ENCODE measurements at regions not wholly inside any gene's neighbourhood (a gene's known extent, or its start where the extent isn't known, plus 50 kb on each side); places are given as distances from the start of the nearest gene placed in this dataset.

DNA sequence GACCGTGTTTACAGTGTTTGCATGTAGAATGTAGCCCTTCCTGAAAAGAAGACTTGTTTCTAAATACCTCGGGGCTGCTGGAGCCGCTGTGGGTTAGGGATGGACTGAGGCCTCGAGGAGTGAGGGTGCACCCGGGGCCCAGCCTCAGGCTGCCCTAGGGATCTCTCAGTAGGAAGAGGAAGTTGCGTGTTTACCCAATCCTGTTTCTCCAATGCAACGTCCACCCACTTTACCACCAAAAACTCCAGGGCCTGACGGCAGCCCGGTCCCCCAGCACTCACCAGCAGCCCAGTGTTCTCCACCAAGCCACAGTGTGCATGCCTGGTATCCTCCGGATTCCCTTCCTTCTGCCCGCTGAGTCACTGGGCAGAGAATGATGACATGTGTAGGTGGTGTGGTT is 255.8 kb downstream of the GLI2 start:
- no CpG with 5 or more reads among the region's 11 CpGs for WGBS (ENCODE audit: insufficient coverage, insufficient read length)
- Histone ChIP-seq H3K36me3 (ENCODE audit: control insufficient read depth, insufficient read depth, low read length) (peaks cover 28% of the 10 kb centered on the region), H3K9me3 (ENCODE audit: control insufficient read depth, insufficient read depth, low read length) (no peaks in the 10 kb centered on the region), H3K4me3 (ENCODE audit: low read length) (no peak overlapping the region), H3K27ac (ENCODE audit: low read length) (no peak overlapping the region), H3K4me1 (ENCODE audit: control insufficient read depth, insufficient read depth, low read length) (no peaks in the 10 kb centered on the region), H3K27me3 (ENCODE audit: control insufficient read depth, insufficient read depth, low read length) (no peaks in the 10 kb centered on the region)
- DNase-seq (ENCODE audit: low read depth, low spot score): no peak

DNA sequence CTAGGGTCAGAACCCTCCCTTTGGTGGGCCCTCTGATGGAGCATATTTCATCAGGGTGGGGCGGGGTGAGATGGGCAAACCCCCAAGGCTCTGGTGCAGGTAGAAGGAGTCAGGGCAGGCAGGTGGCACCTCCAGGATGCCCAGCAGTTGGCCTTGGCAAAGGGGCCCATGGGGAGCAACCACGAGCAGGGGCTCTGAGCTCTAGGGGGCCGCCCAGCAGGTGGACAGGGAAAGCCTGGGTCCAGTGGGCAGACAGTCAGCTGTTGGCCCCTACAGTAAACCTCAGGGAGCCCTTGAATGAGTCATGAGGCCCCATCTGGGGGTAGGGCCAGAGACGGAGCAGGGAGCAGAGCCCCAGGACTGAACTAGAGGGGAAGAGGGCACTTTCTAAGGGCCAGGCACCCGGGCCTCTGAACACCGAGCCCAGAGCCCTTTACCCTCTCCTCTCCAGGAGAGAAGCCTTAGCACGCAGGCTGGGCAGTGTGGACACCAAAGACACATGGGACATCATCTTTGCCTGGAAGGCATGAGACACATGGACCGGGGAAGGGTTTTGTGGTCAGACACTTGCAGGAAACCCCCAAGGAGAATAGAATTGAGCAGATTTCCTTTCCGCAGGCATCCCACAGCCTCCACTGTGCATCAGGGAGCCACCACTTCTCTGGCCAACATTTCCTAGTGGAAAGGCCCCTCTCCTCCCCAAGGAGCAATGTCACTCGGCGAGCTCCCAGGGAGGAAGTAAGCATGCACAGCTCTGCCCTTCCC is 257.3 kb downstream of the GLI2 start:
- WGBS (ENCODE audit: insufficient coverage, insufficient read length): no CpG with 5 or more reads among the region's 11 CpGs
- Histone ChIP-seq H3K27ac (ENCODE audit: low read length) (no peak overlapping the region), H3K9me3 (ENCODE audit: control insufficient read depth, insufficient read depth, low read length) (no peaks in the 10 kb centered on the region), H3K4me1 (ENCODE audit: control insufficient read depth, insufficient read depth, low read length) (no peaks in the 10 kb centered on the region), H3K36me3 (ENCODE audit: control insufficient read depth, insufficient read depth, low read length) (peaks cover 22% of the 10 kb centered on the region), H3K27me3 (ENCODE audit: control insufficient read depth, insufficient read depth, low read length) (no peaks in the 10 kb centered on the region), H3K4me3 (ENCODE audit: low read length) (no peak overlapping the region)
- no peak for DNase-seq (ENCODE audit: low read depth, low spot score)

DNA sequence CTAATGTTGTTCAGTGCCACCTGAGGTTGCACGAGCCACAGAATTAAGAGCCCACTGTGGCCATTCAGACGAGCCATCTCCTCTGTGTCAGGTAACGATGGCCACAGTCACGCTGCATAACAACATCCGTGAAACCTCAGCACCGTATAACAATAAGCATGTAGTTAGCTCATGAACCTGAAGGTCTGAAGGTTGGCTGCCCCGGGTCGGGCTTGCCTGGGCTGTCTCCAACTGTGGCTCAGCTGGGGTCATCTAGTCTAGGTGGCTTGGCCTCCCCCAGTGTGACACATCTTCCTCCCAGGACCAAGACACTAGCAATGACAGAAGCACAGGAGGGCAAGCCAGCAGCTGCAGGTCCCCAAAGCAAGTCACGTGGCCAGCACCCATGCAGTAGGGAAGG is 258.0 kb downstream of the GLI2 start:
- H3K27me3 ChIP-seq (ENCODE audit: control insufficient read depth, insufficient read depth, low read length): no peaks in the 10 kb centered on the region
- whole genome bisulfite sequencing (ENCODE audit: insufficient coverage, insufficient read length): no CpG with 5 or more reads among the region's 9 CpGs
- H3K9me3 ChIP-seq (ENCODE audit: control insufficient read depth, insufficient read depth, low read length): no peaks in the 10 kb centered on the region
- no peak overlapping the region for H3K4me3 ChIP-seq (ENCODE audit: low read length)
- H3K27ac ChIP-seq (ENCODE audit: low read length): no peak overlapping the region
- no peak for DNase-seq (ENCODE audit: low read depth, low spot score)
- H3K4me1 ChIP-seq (ENCODE audit: control insufficient read depth, insufficient read depth, low read length): no peaks in the 10 kb centered on the region
- H3K36me3 ChIP-seq (ENCODE audit: control insufficient read depth, insufficient read depth, low read length): peaks cover 19% of the 10 kb centered on the region

DNA sequence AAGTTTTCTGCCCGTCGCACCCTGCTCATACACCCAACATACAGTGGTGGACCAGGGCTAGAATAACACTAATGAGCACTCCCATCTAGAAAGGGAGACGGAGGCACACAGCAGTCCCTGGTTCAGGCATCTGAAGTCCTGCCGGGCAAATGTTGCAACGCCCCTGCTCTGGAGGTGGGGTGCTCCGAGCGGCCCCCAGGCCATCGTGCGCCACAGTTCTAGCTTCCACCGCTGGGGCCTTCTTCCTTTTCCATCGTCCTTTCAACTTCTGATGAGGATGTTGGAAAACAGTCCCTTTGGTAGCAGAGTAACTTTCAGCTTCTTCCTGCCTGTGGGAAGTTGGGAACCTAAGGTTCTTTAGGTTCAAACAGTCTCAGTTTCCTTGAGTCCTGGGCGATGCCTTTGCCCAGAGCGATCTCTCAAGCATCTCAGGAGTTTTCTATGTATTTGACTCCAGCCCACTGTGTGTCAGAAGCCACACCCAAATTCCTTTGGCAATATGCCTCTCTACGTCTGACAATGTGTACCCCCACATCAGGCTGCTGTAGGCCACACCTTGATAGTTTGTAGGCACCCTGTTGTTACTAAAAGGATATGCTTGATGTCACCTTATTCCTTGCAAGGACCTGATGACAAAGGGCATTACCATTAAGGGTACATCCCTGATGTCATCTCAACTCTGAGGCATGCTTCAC is 258.8 kb downstream of the GLI2 start:
- no peak overlapping the region for H3K4me3 ChIP-seq (ENCODE audit: low read length)
- WGBS (ENCODE audit: insufficient coverage, insufficient read length): no CpG with 5 or more reads among the region's 14 CpGs
- H3K4me1 ChIP-seq (ENCODE audit: control insufficient read depth, insufficient read depth, low read length): no peaks in the 10 kb centered on the region
- peaks cover 12% of the 10 kb centered on the region for H3K36me3 ChIP-seq (ENCODE audit: control insufficient read depth, insufficient read depth, low read length)
- DNase-seq (ENCODE audit: low read depth, low spot score): no peak
- no peaks in the 10 kb centered on the region for H3K27me3 ChIP-seq (ENCODE audit: control insufficient read depth, insufficient read depth, low read length)
- no peaks in the 10 kb centered on the region for H3K9me3 ChIP-seq (ENCODE audit: control insufficient read depth, insufficient read depth, low read length)
- H3K27ac ChIP-seq (ENCODE audit: low read length): no peak overlapping the region

DNA sequence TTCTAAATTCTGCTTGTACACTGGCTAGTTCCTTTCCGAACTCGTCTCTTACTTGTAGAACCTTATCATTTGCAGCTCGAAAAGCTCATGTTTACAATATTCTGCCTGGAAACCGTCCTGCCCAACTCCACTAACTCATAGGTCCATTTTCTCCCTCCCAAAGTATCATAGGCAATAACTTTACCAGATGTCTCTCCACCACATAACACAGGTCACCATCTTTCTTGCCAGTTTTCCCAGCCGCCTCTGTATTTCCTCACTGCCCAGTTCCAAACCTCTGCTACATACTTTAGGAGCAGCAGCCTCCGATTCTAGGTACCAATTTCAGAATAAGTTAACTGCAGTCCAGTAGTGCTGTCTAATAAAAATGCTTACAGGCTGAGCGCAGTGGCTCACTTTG is 259.5 kb downstream of the GLI2 start:
- WGBS (ENCODE audit: insufficient coverage, insufficient read length): no CpG with 5 or more reads among the region's 7 CpGs
- H3K27me3 ChIP-seq (ENCODE audit: control insufficient read depth, insufficient read depth, low read length): no peaks in the 10 kb centered on the region

DNA sequence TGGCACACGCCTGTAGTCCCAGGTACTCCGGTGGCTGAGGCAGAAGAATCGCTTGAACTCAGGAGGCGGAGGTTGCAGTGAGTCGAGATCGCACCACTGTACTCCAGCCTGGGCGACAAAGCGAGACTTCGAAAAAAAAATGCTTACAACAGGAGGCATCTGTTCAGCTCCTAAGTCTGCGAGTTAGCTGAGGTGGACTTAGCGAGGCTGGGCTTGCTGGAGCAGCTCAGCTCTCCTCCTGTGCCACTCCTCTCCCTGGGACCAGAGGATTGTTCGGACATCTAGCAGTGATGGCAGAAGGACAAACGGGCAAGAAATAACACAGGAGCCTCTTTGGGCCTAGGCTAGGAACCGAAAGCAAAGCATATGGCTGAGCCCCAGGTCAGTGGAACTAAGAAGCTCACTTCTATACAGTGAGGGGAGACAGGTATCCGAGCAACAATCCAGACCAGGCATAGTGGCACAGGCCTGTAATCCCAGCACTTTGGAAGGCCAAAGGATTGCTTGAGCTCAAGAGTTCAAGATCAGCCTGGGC is 260.1 kb downstream of the GLI2 start:
- no peaks in the 10 kb centered on the region for H3K4me1 ChIP-seq (ENCODE audit: control insufficient read depth, insufficient read depth, low read length)
- H3K27ac ChIP-seq (ENCODE audit: low read length): no peak overlapping the region
- H3K27me3 ChIP-seq (ENCODE audit: control insufficient read depth, insufficient read depth, low read length): no peaks in the 10 kb centered on the region
- no peak for DNase-seq (ENCODE audit: low read depth, low spot score)
- H3K36me3 ChIP-seq (ENCODE audit: control insufficient read depth, insufficient read depth, low read length): 0 out of 2 replicates have a peak, but pooled peaks cover 2% of the 10 kb centered on the region
- no peak overlapping the region for H3K4me3 ChIP-seq (ENCODE audit: low read length)
- no peaks in the 10 kb centered on the region for H3K9me3 ChIP-seq (ENCODE audit: control insufficient read depth, insufficient read depth, low read length)
- no CpG with 5 or more reads among the region's 15 CpGs for WGBS (ENCODE audit: insufficient coverage, insufficient read length)

More for the DNA sequence above, 259.5 kb downstream of the GLI2 start:
- no peak overlapping the region for H3K27ac ChIP-seq (ENCODE audit: low read length)
- no peaks in the 10 kb centered on the region for H3K4me1 ChIP-seq (ENCODE audit: control insufficient read depth, insufficient read depth, low read length)
- peaks cover 5% of the 10 kb centered on the region for H3K36me3 ChIP-seq (ENCODE audit: control insufficient read depth, insufficient read depth, low read length)
- H3K4me3 ChIP-seq (ENCODE audit: low read length): no peak overlapping the region
- no peak for DNase-seq (ENCODE audit: low read depth, low spot score)
- no peaks in the 10 kb centered on the region for H3K9me3 ChIP-seq (ENCODE audit: control insufficient read depth, insufficient read depth, low read length)

DNA sequence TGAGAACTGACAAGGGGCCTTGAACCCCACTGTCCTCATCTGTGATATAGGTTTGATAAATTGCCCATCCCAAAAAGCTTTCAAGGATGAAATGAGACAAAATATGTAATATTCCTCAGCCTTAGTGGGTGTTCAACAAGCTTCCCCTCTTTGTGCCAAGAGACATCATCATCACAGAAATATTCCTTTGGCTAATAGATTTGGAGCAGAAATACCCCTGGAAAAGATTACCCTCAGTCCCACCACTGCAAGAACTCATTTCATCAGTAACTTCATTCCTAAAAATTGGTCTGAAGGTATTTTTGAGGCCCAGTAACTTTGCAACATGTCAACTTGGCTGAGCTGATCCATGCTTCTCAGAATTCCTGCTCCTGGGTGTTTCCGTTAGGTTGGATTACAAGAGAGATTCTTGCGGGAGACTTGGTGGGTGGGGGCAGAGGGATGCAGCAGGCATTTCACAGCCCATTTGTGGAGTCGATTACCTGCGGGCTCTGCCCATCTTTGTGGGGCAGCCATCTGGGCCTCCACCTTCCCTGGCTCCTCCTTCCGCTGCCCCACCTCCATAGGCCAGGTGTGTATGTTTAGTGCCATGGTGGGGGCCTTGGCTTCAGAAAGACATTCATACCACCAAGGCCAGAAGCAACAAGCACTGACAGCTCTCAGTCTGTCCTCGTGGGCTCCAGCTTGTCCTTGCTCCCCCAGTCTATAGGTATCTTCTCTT is 263.9 kb downstream of the GLI2 start:
- H3K36me3 ChIP-seq (ENCODE audit: control insufficient read depth, insufficient read depth, low read length): no peaks in the 10 kb centered on the region
- H3K9me3 ChIP-seq (ENCODE audit: control insufficient read depth, insufficient read depth, low read length): no peaks in the 10 kb centered on the region
- no peak for DNase-seq (ENCODE audit: low read depth, low spot score)
- WGBS (ENCODE audit: insufficient coverage, insufficient read length): no CpG with 5 or more reads among the region's 6 CpGs
- H3K4me3 ChIP-seq (ENCODE audit: low read length): no peak overlapping the region
- H3K27me3 ChIP-seq (ENCODE audit: control insufficient read depth, insufficient read depth, low read length): no peaks in the 10 kb centered on the region
- peaks cover 2% of the 10 kb centered on the region; the same call in 1 of the 2 replicates for H3K4me1 ChIP-seq (ENCODE audit: control insufficient read depth, insufficient read depth, low read length)
- H3K27ac ChIP-seq (ENCODE audit: low read length): no peak overlapping the region

GRCh38 chr2:121000804-121001203 is 265.1 kb downstream of the GLI2 start:
- no CpG with 5 or more reads among the region's 3 CpGs for WGBS (ENCODE audit: insufficient coverage, insufficient read length)
- no peak overlapping the region for H3K4me3 ChIP-seq (ENCODE audit: low read length)
- no peaks in the 10 kb centered on the region for H3K36me3 ChIP-seq (ENCODE audit: control insufficient read depth, insufficient read depth, low read length)
- DNase-seq (ENCODE audit: low read depth, low spot score): no peak
- peaks cover 2% of the 10 kb centered on the region; the same call in 1 of the 2 replicates for H3K4me1 ChIP-seq (ENCODE audit: control insufficient read depth, insufficient read depth, low read length)
- no peak overlapping the region for H3K27ac ChIP-seq (ENCODE audit: low read length)
- no peaks in the 10 kb centered on the region for H3K9me3 ChIP-seq (ENCODE audit: control insufficient read depth, insufficient read depth, low read length)
- H3K27me3 ChIP-seq (ENCODE audit: control insufficient read depth, insufficient read depth, low read length): no peaks in the 10 kb centered on the region; the same call in 1 of the 2 replicates

GRCh38 chr2:121001641-121002040 is 266.0 kb downstream of the GLI2 start:
- no peaks in the 10 kb centered on the region; the same call in 1 of the 2 replicates for H3K27me3 ChIP-seq (ENCODE audit: control insufficient read depth, insufficient read depth, low read length)
- H3K9me3 ChIP-seq (ENCODE audit: control insufficient read depth, insufficient read depth, low read length): no peaks in the 10 kb centered on the region
- no peak for DNase-seq (ENCODE audit: low read depth, low spot score)
- no peak overlapping the region for H3K27ac ChIP-seq (ENCODE audit: low read length)
- no peaks in the 10 kb centered on the region for H3K36me3 ChIP-seq (ENCODE audit: control insufficient read depth, insufficient read depth, low read length)
- H3K4me3 ChIP-seq (ENCODE audit: low read length): no peak overlapping the region
- peaks cover 2% of the 10 kb centered on the region; the same call in 1 of the 2 replicates for H3K4me1 ChIP-seq (ENCODE audit: control insufficient read depth, insufficient read depth, low read length)

DNA sequence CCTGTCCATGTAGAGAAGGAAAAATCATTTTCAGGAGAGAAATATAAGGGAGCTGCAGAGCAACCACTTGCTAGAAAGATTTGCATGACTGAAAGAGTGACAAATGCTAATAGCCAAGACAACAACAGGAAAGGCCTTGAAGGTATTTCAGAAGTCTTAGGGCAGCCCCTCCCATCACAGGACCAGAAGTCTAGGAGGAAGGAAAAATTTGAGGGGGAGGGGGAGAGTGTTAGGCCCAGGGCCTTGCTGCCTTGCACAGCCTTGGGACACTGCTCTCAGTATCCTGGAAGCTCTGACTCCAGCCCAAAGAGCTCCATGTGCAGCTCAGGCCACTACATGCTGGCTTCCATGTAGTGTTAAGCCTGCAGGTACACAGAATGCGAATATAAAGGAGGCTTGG is 266.9 kb downstream of the GLI2 start:
- Histone ChIP-seq H3K4me1 (ENCODE audit: control insufficient read depth, insufficient read depth, low read length) (peaks cover 2% of the 10 kb centered on the region; the same call in 1 of the 2 replicates), H3K4me3 (ENCODE audit: low read length) (no peak overlapping the region), H3K36me3 (ENCODE audit: control insufficient read depth, insufficient read depth, low read length) (no peaks in the 10 kb centered on the region), H3K27me3 (ENCODE audit: control insufficient read depth, insufficient read depth, low read length) (no peaks in the 10 kb centered on the region; the same call in 1 of the 2 replicates), H3K27ac (ENCODE audit: low read length) (no peak overlapping the region), H3K9me3 (ENCODE audit: control insufficient read depth, insufficient read depth, low read length) (no peaks in the 10 kb centered on the region)
- DNase-seq (ENCODE audit: low read depth, low spot score): no peak
- WGBS (ENCODE audit: insufficient coverage, insufficient read length): no CpG with 5 or more reads among the region's 1 CpG

All from iPS DF 6.9 (cell line).